DND-41 (cell line): ENCODE measurements at regions not wholly inside any gene's neighbourhood (a gene's known extent, or its start where the extent isn't known, plus 50 kb on each side); places are given as distances from the start of the nearest gene placed in this dataset.

Source experiments
- EZH2 ChIP-seq: IDR thresholded peaks from 3 replicates; pipeline ENCODE4 v1.6.1; 2012; ENCODE audit warnings: borderline replicate concordance, low read depth, mild to moderate bottlenecking, moderate library complexity, low read length, inconsistent platforms; ENCODE audit not compliant: severe bottlenecking
- TF ChIP-seq, protein P1 (sequence below): IDR thresholded peaks from 2 replicates; pipeline ENCODE4 v1.5.1; 2012; ENCODE audit warnings: borderline replicate concordance, low read length, moderate library complexity, mild to moderate bottlenecking; ENCODE audit not compliant: poor library complexity, severe bottlenecking; ENCODE audit errors: extremely low read depth

GRCh38 chr13:76790526-76790925 is 95.7 kb downstream of the KCTD12 start:
- TF ChIP-seq, protein P1, sequence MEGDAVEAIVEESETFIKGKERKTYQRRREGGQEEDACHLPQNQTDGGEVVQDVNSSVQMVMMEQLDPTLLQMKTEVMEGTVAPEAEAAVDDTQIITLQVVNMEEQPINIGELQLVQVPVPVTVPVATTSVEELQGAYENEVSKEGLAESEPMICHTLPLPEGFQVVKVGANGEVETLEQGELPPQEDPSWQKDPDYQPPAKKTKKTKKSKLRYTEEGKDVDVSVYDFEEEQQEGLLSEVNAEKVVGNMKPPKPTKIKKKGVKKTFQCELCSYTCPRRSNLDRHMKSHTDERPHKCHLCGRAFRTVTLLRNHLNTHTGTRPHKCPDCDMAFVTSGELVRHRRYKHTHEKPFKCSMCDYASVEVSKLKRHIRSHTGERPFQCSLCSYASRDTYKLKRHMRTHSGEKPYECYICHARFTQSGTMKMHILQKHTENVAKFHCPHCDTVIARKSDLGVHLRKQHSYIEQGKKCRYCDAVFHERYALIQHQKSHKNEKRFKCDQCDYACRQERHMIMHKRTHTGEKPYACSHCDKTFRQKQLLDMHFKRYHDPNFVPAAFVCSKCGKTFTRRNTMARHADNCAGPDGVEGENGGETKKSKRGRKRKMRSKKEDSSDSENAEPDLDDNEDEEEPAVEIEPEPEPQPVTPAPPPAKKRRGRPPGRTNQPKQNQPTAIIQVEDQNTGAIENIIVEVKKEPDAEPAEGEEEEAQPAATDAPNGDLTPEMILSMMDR = no peak
- no peak for TF ChIP-seq EZH2
